Fibroblast of gingiva (primary cell): ENCODE measurements at regions not wholly inside any gene's neighbourhood (a gene's known extent, or its start where the extent isn't known, plus 50 kb on each side); places are given as distances from the start of the nearest gene placed in this dataset.
"Not testable (repeated sequence)": the region's sequence is repeated elsewhere in the genome, so short reads cannot be mapped to it uniquely, and the experiment has no call there.

Experiments
- DNase-seq: peaks from one replicate; pipeline ENCODE4 v3.0.0-alpha.2; 2011; ENCODE audit warnings: low read depth

- no peak for DNase-seq
Observed at GRCh38 chr12:112616469-112617152, 174.9 kb upstream of the RPH3A start.

GRCh38 chr12:112617153-112617505 is 174.4 kb upstream of the RPH3A start:
- no peak for DNase-seq

- DNase-seq: no peak
Observed at GRCh38 chr12:112627851-112628250, 163.7 kb upstream of the RPH3A start.

GRCh38 chr12:112631974-112632373 is 159.6 kb upstream of the RPH3A start:
- DNase-seq: not testable (repeated sequence)

- DNase-seq: no peak
Observed at GRCh38 chr12:112635036-112635435, 156.5 kb upstream of the RPH3A start.

GRCh38 chr12:112638420-112638819 is 153.1 kb upstream of the RPH3A start:
- DNase-seq: no peak

- no peak for DNase-seq
Observed at GRCh38 chr12:112645586-112645985, 146.0 kb upstream of the RPH3A start.

- DNase-seq: no peak
Observed at GRCh38 chr12:112656141-112656540, 135.4 kb upstream of the RPH3A start.

- no peak for DNase-seq
Observed at GRCh38 chr12:112664569-112664968, 127.0 kb upstream of the RPH3A start.

GRCh38 chr12:112665958-112666357 is 125.6 kb upstream of the RPH3A start:
- no peak for DNase-seq

GRCh38 chr12:112671564-112671963 is 120.0 kb upstream of the RPH3A start:
- DNase-seq: no peak

- no peak for DNase-seq
Observed at GRCh38 chr12:112674539-112674938, 117.0 kb upstream of the RPH3A start.

GRCh38 chr12:112676507-112676906 is 115.0 kb upstream of the RPH3A start:
- DNase-seq: no peak

GRCh38 chr12:112677050-112677765 is 114.3 kb upstream of the RPH3A start:
- no peak for DNase-seq

GRCh38 chr12:112680993-112681392 is 110.6 kb upstream of the RPH3A start:
- DNase-seq: no peak

GRCh38 chr12:112682586-112682985 is 109.0 kb upstream of the RPH3A start:
- DNase-seq: no peak

GRCh38 chr12:112684742-112685141 is 106.8 kb upstream of the RPH3A start:
- DNase-seq: no peak

GRCh38 chr12:112685321-112685720 is 106.2 kb upstream of the RPH3A start:
- no peak for DNase-seq

GRCh38 chr12:112686373-112686772 is 105.2 kb upstream of the RPH3A start:
- DNase-seq: no peak

- DNase-seq: no peak
Observed at GRCh38 chr12:112694065-112694464, 97.5 kb upstream of the RPH3A start.

GRCh38 chr12:112697441-112697840 is 94.1 kb upstream of the RPH3A start:
- not testable (repeated sequence) for DNase-seq

GRCh38 chr12:112705037-112705632 is 86.4 kb upstream of the RPH3A start:
- no peak for DNase-seq

GRCh38 chr12:112710414-112710813 is 81.1 kb upstream of the RPH3A start:
- no peak for DNase-seq
